ENCODE measurements at regions not wholly inside any gene's neighbourhood (a gene's known extent, or its start where the extent isn't known, plus 50 kb on each side); places are given as distances from the start of the nearest gene placed in this dataset.

DNA sequence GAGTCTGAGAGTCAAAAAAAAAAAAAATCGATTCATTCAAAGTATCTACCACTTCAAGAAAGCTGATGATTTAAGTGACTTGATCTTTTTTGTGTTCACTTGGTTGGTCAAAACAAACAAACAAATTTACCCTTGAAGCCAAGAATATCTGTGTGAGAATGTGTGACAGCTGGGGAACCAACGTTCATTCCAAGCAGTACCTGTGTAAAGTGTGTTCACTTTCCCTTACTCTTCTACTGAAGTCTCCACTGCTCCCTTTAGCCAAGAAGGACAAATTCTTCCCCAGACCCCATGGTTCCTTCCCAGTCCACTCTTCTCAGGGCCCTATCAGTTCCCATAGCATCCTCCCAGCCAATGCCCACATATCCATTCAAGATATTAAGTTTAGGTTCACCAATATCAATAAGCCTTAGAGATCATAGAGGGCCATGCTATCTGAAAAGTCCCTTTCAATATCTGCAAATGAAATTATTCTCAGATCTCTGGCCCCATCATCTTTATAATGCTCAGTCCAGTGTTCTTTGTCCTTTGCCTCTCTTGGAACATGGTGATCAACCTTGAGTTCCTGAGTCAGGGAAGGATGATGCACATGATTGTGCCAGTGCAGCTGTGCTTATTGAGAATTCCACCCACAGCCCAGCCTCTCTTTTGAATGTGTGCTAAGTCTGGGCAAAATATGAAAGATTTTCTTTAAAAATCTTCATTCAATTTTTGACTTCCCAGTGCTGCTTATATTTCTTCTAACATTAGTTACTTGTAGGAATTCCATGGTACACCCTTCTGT is 82.8 kb upstream of the DTNA start:
- no peak for DNase-seq (ENCODE audit: low read depth)
- TF ChIP-seq, protein P1, sequence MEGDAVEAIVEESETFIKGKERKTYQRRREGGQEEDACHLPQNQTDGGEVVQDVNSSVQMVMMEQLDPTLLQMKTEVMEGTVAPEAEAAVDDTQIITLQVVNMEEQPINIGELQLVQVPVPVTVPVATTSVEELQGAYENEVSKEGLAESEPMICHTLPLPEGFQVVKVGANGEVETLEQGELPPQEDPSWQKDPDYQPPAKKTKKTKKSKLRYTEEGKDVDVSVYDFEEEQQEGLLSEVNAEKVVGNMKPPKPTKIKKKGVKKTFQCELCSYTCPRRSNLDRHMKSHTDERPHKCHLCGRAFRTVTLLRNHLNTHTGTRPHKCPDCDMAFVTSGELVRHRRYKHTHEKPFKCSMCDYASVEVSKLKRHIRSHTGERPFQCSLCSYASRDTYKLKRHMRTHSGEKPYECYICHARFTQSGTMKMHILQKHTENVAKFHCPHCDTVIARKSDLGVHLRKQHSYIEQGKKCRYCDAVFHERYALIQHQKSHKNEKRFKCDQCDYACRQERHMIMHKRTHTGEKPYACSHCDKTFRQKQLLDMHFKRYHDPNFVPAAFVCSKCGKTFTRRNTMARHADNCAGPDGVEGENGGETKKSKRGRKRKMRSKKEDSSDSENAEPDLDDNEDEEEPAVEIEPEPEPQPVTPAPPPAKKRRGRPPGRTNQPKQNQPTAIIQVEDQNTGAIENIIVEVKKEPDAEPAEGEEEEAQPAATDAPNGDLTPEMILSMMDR (IDR thresholded peaks at IDR 0.05; ENCODE audit: insufficient read depth, low read depth, low read length, missing control alignments), result no peak

GRCh38 chr18:34631093-34631966 is 78.8 kb upstream of the DTNA start:
- TF ChIP-seq, protein P1 (IDR thresholded peaks at IDR 0.05; ENCODE audit: insufficient read depth, low read depth, low read length, missing control alignments), result no peak
- no peak for DNase-seq (ENCODE audit: low read depth)
- H3K4me3 ChIP-seq (ENCODE audit: low read depth, low read length), result no peak overlapping the region

More for the DNA sequence above, 82.8 kb upstream of the DTNA start:
- H3K4me3 ChIP-seq (ENCODE audit: low read depth, low read length), result no peak overlapping the region

DNA sequence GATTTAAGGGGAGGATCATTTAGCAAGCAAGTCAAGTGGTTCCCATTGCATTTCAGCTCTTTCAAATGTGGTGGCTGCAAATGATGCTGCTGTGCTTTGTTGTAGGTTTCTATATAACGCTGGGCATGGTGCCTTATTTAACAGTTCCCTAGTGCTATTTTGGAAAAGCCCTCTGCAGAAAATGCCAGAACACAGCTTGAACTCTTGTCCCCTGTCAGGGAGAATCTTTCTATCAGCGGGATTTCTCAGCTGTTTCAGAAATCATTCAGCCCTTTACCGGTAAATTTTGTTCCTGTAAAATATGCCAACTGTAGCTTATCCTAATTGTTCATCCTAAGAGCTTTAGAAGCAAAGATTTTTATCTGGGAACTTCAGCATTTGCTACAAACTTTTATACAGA is 77.8 kb upstream of the DTNA start:
- H3K4me3 ChIP-seq (ENCODE audit: low read depth, low read length), result no peak overlapping the region
- TF ChIP-seq, protein P1 (IDR thresholded peaks at IDR 0.05; ENCODE audit: insufficient read depth, low read depth, low read length, missing control alignments), result no peak

DNA sequence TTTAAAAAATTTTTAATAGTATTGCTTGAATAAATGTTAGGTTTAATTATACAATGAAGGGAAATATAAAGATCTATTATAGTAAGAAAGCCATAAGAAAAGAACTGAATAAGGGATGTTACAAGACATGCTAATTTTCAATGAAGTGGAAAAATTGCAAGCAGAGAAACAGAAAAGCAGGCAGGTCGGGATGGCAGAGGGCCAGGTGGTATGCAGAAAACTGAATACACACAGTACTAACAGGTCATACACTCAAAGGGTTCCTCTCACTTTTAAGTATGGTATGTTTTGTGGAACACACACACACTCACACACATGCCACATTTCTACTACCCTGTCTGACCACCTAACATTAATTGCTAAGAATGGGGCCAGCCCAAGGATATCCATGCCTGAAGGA is 76.7 kb upstream of the DTNA start:
- TF ChIP-seq, protein P1 (IDR thresholded peaks at IDR 0.05; ENCODE audit: insufficient read depth, low read depth, low read length, missing control alignments), result no peak
- no peak for DNase-seq (ENCODE audit: low read depth)

More for the DNA sequence above, 77.8 kb upstream of the DTNA start:
- no peak for DNase-seq (ENCODE audit: low read depth)

DNA sequence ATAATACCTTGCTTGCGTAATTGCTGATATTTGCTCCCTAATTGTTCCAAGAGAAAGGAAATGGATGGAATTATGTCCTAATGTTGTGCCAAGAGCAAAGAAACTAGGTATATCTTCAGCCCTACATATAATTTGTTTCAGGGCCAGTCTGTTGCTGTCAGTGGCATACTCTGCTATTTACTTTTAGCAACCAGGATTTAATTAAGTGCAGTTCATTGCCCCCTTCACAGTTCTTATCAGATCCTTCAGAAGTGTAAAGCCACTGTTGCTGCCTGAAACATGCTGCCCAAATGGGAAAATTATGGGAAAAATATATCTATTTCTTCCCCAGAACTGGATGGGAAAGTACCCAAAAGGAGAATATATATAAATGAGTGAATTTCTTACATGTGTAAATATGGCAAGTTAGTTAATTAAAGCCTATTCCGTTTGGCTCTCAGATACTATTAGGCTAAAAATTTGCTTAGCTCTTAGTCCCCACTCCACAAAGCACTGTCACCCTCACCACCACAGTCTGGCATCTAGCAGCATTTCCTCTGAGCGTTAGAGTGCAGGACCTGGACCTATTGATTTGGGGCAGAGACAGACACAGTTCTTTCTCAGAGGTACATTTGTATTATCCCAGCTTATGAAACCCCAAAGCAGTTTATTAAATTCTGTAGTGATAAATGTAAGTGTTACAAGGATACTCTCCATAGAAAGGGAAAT is 72.8 kb upstream of the DTNA start:
- DNase-seq (ENCODE audit: low read depth), result no peak
- TF ChIP-seq, protein P1 (IDR thresholded peaks at IDR 0.05; ENCODE audit: insufficient read depth, low read depth, low read length, missing control alignments), result no peak
- no peak overlapping the region for H3K4me3 ChIP-seq (ENCODE audit: low read depth, low read length)

More for the DNA sequence above, 76.7 kb upstream of the DTNA start:
- H3K4me3 ChIP-seq (ENCODE audit: low read depth, low read length), result no peak overlapping the region

DNA sequence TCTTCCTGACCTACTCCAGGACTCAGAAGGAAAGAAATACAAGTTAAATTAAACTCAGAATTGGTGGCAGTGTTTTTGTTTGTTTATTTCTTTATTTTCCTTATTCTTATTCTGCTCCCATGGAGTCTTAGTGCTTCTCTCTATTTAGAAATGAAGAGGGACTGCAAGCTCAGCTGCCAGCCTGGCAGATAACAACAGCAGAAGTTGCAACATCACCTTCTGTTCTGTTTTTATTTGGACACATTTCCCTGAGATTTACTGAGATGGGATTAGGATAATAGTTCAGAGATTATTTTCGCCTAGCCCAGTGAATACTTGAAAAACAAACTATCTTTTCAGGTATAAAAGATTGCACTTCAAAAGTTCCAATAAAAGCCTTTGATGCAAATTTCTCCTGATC is 70.4 kb upstream of the DTNA start:
- no peak overlapping the region for H3K4me3 ChIP-seq (ENCODE audit: low read depth, low read length)
- TF ChIP-seq, protein P1 (IDR thresholded peaks at IDR 0.05; ENCODE audit: insufficient read depth, low read depth, low read length, missing control alignments), result no peak
- DNase-seq (ENCODE audit: low read depth), result no peak

All from GM12865 (cell line).